ENCODE measurements at regions not wholly inside any gene's neighbourhood (a gene's known extent, or its start where the extent isn't known, plus 50 kb on each side); places are given as distances from the start of the nearest gene placed in this dataset.
"Not testable (repeated sequence)": the region's sequence is repeated elsewhere in the genome, so short reads cannot be mapped to it uniquely, and the experiment has no call there.

- not testable (repeated sequence) for H3K27ac Mint-ChIP-seq; H3K9me3 Mint-ChIP-seq; DNase-seq (ENCODE audit: low spot score); H3K36me3 Mint-ChIP-seq (ENCODE audit: low read depth); H3K4me1 Mint-ChIP-seq (ENCODE audit: low read depth); H3K4me3 Mint-ChIP-seq; H3K27me3 Mint-ChIP-seq (ENCODE audit: low read depth)
These were observed 113.9 kb upstream of the NBPF26 start for GRCh38 chr1:120609834-120610233.

GRCh38 chr1:120614931-120615639 is 108.7 kb upstream of the NBPF26 start:
- not testable (repeated sequence) for H3K4me3 Mint-ChIP-seq; H3K4me1 Mint-ChIP-seq (ENCODE audit: low read depth); DNase-seq (ENCODE audit: low spot score); H3K27ac Mint-ChIP-seq; H3K36me3 Mint-ChIP-seq (ENCODE audit: low read depth); H3K27me3 Mint-ChIP-seq (ENCODE audit: low read depth); H3K9me3 Mint-ChIP-seq

DNA sequence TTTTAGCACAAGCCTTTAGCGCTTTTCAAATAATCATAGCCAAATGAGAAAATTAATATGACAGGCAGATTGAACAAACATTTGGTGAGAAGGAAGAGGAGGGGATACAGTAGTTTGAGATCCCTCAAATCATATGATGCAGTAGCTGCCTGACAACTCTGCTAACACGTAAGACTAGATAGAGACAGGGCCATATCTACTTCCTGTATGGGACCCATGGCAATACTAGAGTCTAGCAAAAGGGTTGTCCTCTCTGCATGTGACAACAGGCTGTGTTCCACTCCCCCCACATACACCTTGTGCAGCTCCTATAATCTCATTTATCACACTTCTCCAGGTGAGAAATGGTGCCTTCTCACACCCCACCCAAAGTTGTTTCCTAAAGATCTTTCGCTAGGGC is 106.3 kb upstream of the NBPF26 start:
- H3K36me3 Mint-ChIP-seq (ENCODE audit: low read depth); H3K4me1 Mint-ChIP-seq (ENCODE audit: low read depth); H3K27me3 Mint-ChIP-seq (ENCODE audit: low read depth); H3K9me3 Mint-ChIP-seq; H3K4me3 Mint-ChIP-seq; H3K27ac Mint-ChIP-seq; DNase-seq (ENCODE audit: low spot score): not testable (repeated sequence)

- not testable (repeated sequence) for H3K36me3 Mint-ChIP-seq (ENCODE audit: low read depth); H3K9me3 Mint-ChIP-seq; H3K27ac Mint-ChIP-seq; H3K4me3 Mint-ChIP-seq; H3K27me3 Mint-ChIP-seq (ENCODE audit: low read depth); DNase-seq (ENCODE audit: low spot score); H3K4me1 Mint-ChIP-seq (ENCODE audit: low read depth)
These were observed 103.7 kb upstream of the NBPF26 start for GRCh38 chr1:120619867-120620692.

DNA sequence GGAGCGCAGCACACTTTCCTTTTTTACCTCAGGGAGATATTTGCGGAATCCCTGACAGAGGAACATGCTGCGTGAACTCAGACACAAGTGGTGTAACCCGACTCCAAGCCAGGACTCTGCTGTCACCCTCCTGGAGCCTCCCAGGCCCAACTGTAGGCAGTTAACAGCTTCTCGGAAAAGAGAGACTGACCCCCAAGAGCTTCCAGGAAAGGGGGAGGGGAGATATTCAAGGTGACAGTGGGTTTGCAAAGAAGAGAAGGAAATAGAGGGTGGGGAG is 103.1 kb upstream of the NBPF26 start:
- H3K27ac Mint-ChIP-seq; H3K4me3 Mint-ChIP-seq; H3K9me3 Mint-ChIP-seq; DNase-seq (ENCODE audit: low spot score); H3K36me3 Mint-ChIP-seq (ENCODE audit: low read depth); H3K27me3 Mint-ChIP-seq (ENCODE audit: low read depth); H3K4me1 Mint-ChIP-seq (ENCODE audit: low read depth): not testable (repeated sequence)

- H3K27me3 Mint-ChIP-seq (ENCODE audit: low read depth); H3K36me3 Mint-ChIP-seq (ENCODE audit: low read depth); H3K9me3 Mint-ChIP-seq; DNase-seq (ENCODE audit: low spot score); H3K4me3 Mint-ChIP-seq; H3K4me1 Mint-ChIP-seq (ENCODE audit: low read depth); H3K27ac Mint-ChIP-seq: not testable (repeated sequence)
These were observed 102.5 kb upstream of the NBPF26 start for GRCh38 chr1:120621278-120621677.

DNA sequence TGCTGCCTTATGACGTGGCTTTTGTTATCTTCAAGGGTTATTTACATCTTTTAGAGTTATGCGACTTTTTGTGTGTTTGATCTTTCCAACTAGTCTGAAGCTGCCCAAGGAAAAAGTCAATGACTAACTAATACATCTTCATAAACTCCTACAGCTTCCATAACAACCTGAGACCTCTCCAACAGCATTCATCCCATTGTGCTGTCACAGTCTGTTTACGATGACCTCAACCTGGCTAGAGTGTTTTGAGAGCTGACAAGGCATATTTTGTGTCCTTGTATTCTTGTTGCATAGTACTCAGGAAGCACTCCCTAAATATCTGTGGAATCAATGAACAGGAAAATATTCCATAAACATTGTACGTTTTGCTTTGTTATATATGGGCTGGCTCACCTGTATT is 100.2 kb upstream of the NBPF26 start:
- not testable (repeated sequence) for H3K27me3 Mint-ChIP-seq (ENCODE audit: low read depth); H3K27ac Mint-ChIP-seq; H3K9me3 Mint-ChIP-seq; H3K4me3 Mint-ChIP-seq; H3K4me1 Mint-ChIP-seq (ENCODE audit: low read depth); H3K36me3 Mint-ChIP-seq (ENCODE audit: low read depth); DNase-seq (ENCODE audit: low spot score)

GRCh38 chr1:120624565-120625064 is 99.1 kb upstream of the NBPF26 start:
- not testable (repeated sequence) for H3K4me3 Mint-ChIP-seq; H3K27me3 Mint-ChIP-seq (ENCODE audit: low read depth); DNase-seq (ENCODE audit: low spot score); H3K27ac Mint-ChIP-seq; H3K9me3 Mint-ChIP-seq; H3K36me3 Mint-ChIP-seq (ENCODE audit: low read depth); H3K4me1 Mint-ChIP-seq (ENCODE audit: low read depth)

GRCh38 chr1:120629832-120630455 is 93.8 kb upstream of the NBPF26 start:
- H3K4me3 Mint-ChIP-seq; H3K27me3 Mint-ChIP-seq (ENCODE audit: low read depth); H3K36me3 Mint-ChIP-seq (ENCODE audit: low read depth): not testable (repeated sequence)

DNA sequence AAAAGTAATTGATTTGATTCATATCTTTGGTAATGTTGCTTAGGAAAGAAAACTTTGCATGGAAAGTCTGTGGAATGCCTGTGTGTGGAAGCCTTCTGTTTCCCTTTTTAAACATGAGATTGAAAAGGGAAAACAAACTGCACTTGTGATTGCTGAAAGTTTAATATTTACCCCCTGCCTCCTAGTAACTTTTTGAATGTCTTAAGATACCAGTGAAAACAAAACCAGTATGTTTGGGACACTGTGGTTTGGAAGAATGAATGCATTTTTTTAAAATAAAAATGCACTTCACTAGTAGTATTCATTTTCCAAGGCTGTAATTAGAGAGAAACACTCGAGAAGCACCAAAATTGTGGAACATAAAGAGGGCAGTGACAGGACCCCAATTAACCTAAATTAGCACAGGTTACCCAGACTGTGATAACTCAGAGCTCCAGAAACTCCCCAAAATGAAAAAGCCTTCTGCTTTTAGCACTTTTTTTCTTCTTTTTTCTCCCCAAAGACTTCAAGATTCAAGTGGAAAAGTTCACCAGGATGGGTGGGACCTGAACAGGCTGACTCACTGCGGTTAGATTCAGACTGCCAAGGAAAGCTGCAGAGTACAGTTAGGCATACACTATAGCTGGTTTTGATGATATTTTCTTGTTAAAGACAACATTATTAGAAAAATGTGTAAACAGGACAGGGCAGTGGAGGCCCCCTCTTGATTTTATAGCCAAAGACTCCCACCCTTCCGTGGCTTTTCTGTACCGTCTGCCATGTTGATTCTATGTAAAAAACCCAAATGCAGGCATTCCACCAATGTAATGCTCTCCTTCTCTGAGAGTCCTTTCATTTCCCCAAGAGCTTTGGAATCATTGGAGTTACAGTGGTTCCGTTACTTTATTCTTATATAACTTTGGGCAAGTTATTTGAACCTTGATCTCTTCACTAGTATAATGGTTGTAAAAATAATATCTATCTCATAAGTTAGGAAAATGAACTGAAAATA is 88.6 kb upstream of the NBPF26 start:
- not testable (repeated sequence) for H3K27me3 Mint-ChIP-seq (ENCODE audit: low read depth); H3K27ac Mint-ChIP-seq; H3K4me1 Mint-ChIP-seq (ENCODE audit: low read depth); DNase-seq (ENCODE audit: low spot score); H3K36me3 Mint-ChIP-seq (ENCODE audit: low read depth); H3K4me3 Mint-ChIP-seq; H3K9me3 Mint-ChIP-seq

More at GRCh38 chr1:120629832-120630455, 93.8 kb upstream of the NBPF26 start:
- not testable (repeated sequence) for H3K27ac Mint-ChIP-seq; H3K9me3 Mint-ChIP-seq; DNase-seq (ENCODE audit: low spot score); H3K4me1 Mint-ChIP-seq (ENCODE audit: low read depth)

DNA sequence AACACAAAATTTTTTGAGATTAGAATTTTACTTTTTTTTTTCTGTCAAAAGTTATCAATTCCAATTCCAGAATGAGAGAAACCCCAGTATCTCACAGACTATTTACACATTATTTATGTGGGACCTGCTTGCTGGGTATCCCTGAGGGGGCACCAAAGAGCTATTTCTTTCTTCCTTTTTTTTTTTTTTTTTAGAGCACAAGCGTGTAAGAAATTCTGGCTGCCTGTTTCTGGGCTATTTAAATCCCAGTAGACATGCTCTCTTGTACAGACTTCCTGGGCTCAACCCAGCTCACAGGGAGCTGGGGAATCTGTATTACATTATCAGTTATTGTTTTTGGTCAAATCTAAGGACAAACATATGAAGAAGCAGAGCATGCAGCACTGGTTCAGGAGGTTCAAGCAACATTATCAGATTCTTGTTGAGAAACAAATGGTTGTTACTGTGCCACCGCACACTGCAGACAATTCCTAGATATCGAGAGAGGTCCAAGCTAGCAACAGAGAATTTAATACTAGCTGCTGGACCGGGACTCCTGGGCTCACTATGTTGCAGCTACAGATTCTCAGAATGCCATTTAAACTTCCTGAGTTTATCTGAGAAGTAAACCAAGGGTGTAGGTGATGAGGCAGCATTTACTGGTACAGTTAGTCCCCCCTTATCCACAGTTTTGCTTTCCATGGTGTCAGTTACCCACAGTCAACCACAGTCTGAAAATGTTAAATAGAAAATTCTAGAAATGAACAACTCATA is 83.3 kb upstream of the NBPF26 start:
- H3K36me3 Mint-ChIP-seq (ENCODE audit: low read depth); H3K27ac Mint-ChIP-seq; DNase-seq (ENCODE audit: low spot score); H3K4me1 Mint-ChIP-seq (ENCODE audit: low read depth); H3K27me3 Mint-ChIP-seq (ENCODE audit: low read depth); H3K9me3 Mint-ChIP-seq; H3K4me3 Mint-ChIP-seq: not testable (repeated sequence)

DNA sequence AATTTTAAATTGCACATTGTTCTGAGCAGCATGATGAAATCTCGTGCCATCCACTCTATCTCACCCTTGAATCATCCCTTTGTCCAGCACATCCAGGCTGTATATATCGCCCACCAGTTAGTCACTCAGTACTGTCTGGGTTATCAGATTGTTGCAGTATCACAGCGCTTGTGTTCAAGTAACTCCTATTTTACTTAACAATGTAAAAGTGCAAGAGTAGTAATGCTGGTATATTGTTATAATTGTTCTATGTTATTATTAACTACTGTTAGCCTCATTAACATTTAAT is 82.8 kb upstream of the NBPF26 start:
- not testable (repeated sequence) for H3K36me3 Mint-ChIP-seq (ENCODE audit: low read depth); DNase-seq (ENCODE audit: low spot score); H3K4me3 Mint-ChIP-seq; H3K9me3 Mint-ChIP-seq; H3K27me3 Mint-ChIP-seq (ENCODE audit: low read depth); H3K27ac Mint-ChIP-seq; H3K4me1 Mint-ChIP-seq (ENCODE audit: low read depth)

DNA sequence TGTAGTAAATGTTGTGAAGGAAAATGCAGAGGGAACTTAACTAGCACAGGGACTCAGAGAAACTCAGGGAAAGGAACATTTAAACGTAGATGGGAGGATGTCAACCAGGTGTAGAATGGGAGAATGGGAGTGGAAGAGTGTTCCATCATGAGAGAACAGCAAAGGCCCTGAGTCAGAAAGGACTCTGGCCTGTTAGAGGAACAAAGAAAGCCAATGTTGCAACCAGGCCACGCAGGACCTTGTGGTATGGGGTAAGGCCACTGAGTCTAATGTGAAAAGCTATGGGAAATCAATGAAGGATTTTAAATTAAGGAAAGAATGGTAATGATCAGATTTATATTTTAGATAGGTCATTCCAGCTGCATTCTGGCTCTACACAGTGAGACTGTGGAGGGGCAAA is 76.6 kb upstream of the NBPF26 start:
- not testable (repeated sequence) for DNase-seq (ENCODE audit: low spot score); H3K4me1 Mint-ChIP-seq (ENCODE audit: low read depth); H3K27me3 Mint-ChIP-seq (ENCODE audit: low read depth); H3K36me3 Mint-ChIP-seq (ENCODE audit: low read depth); H3K9me3 Mint-ChIP-seq; H3K4me3 Mint-ChIP-seq; H3K27ac Mint-ChIP-seq

All from T-helper 2 cell treated with Interferon-gamma antibody and Interleukin-4, amounts not matched to agents 5 μg/mL and 100 μg/mL, for 36 hours (primary cell).